BE2C (cell line): ENCODE measurements at regions not wholly inside any gene's neighbourhood (a gene's known extent, or its start where the extent isn't known, plus 50 kb on each side); places are given as distances from the start of the nearest gene placed in this dataset.

Experiments
- DNase-seq: peaks from one replicate; pipeline ENCODE4 v3.0.0-alpha.2; 2020
- H3K27me3 ChIP-seq: fragments of 250-450 bp; sonication (Bioruptor Pico); 2 replicates; pipeline ENCODE4 v1.5.1; 2020; ENCODE audit warnings: mild to moderate bottlenecking
- H3K36me3 ChIP-seq: fragments of 250-450 bp; sonication (Bioruptor Pico); 2 replicates; pipeline ENCODE4 v1.5.1; 2020; ENCODE audit warnings: mild to moderate bottlenecking
- H3K4me1 ChIP-seq: fragments of 250-450 bp; sonication (Bioruptor Pico); 2 replicates; pipeline ENCODE4 v1.5.1; 2020
- H3K4me3 ChIP-seq: 2 replicates; pipeline ENCODE4 v1.5.1; 2011; ENCODE audit warnings: low read depth, low read length
- H3K9me3 ChIP-seq: fragments of 250-450 bp; sonication (Bioruptor Pico); 2 replicates; pipeline ENCODE4 v1.5.1; 2020
- CTCF ChIP-seq: IDR thresholded peaks from 2 replicates; pipeline ENCODE4 v1.5.1; 2012; ENCODE audit warnings: mild to moderate bottlenecking, low read depth, low read length

- Histone ChIP-seq H3K9me3 (no peaks in the 10 kb centered on the region), H3K27me3 (0 out of 2 replicates have a peak, but pooled peaks cover 2% of the 10 kb centered on the region), H3K4me1 (no peaks in the 10 kb centered on the region), H3K36me3 (no peaks in the 10 kb centered on the region), H3K4me3 (no peak overlapping the region)
- no peak for DNase-seq
- TF ChIP-seq CTCF: no peak
Measured at GRCh38 chr2:236760246-236760645, 190.6 kb downstream of the ACKR3 start.

GRCh38 chr2:236761358-236761757 is 191.7 kb downstream of the ACKR3 start:
- no peaks in the 10 kb centered on the region for H3K4me1 ChIP-seq
- H3K27me3 ChIP-seq: 0 out of 2 replicates have a peak, but pooled peaks cover 2% of the 10 kb centered on the region
- DNase-seq: no peak
- no peaks in the 10 kb centered on the region for H3K36me3 ChIP-seq
- TF ChIP-seq CTCF: no peak
- no peaks in the 10 kb centered on the region for H3K9me3 ChIP-seq
- no peak overlapping the region for H3K4me3 ChIP-seq

DNA sequence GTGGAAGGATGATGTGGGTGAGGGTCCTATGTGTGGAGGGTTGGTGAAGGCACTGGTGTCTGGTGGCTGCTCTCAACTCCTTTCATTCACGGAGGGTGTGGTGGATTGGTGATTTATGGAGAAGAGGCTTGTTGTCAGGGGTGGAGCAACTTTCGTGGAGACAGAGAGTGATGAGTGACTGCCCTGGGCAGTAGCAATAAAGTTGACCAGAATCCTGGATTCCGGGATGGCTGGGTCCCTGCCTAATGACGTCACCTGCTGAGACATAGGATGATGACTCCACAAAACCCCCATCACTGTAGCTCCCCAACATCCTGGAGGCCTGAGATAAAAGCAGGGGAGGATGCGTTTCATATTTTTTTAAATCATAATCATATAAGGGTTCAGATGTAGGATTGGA is 193.0 kb downstream of the ACKR3 start:
- H3K4me3 ChIP-seq: no peak overlapping the region
- H3K36me3 ChIP-seq: no peaks in the 10 kb centered on the region
- DNase-seq: no peak
- H3K4me1 ChIP-seq: no peaks in the 10 kb centered on the region
- no peaks in the 10 kb centered on the region for H3K9me3 ChIP-seq
- 0 out of 2 replicates have a peak, but pooled peaks cover 2% of the 10 kb centered on the region for H3K27me3 ChIP-seq
- no peak for TF ChIP-seq CTCF

- Histone ChIP-seq H3K4me3 (no peak overlapping the region), H3K27me3 (no peaks in the 10 kb centered on the region), H3K36me3 (no peaks in the 10 kb centered on the region), H3K4me1 (no peaks in the 10 kb centered on the region), H3K9me3 (no peaks in the 10 kb centered on the region)
- DNase-seq: no peak
- no peak for TF ChIP-seq CTCF
Measured at GRCh38 chr2:236763857-236764256, 194.2 kb downstream of the ACKR3 start.

DNA sequence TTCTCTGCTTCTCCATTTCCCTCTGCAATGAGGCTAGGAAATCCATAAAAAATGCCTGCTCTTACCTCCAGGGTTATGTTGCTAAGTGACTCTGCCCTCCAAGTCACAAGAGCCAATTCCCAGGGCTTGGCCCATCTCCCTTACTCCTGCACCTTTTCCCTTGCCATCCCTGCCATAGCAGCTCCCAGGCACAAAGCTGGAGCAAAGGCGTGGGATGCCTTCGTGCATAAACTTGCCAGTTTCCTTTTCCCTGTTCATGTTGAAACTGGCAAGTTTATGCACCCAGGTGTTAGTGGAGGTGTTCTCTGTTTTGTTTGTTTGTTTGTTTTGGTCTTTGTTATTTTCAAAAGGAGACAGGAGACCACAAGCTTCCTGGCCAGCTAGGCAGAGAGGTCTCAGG is 195.1 kb downstream of the ACKR3 start:
- Histone ChIP-seq H3K9me3 (no peaks in the 10 kb centered on the region), H3K36me3 (no peaks in the 10 kb centered on the region), H3K4me1 (no peaks in the 10 kb centered on the region), H3K27me3 (no peaks in the 10 kb centered on the region), H3K4me3 (no peak overlapping the region)
- TF ChIP-seq CTCF: no peak
- DNase-seq: no peak

DNA sequence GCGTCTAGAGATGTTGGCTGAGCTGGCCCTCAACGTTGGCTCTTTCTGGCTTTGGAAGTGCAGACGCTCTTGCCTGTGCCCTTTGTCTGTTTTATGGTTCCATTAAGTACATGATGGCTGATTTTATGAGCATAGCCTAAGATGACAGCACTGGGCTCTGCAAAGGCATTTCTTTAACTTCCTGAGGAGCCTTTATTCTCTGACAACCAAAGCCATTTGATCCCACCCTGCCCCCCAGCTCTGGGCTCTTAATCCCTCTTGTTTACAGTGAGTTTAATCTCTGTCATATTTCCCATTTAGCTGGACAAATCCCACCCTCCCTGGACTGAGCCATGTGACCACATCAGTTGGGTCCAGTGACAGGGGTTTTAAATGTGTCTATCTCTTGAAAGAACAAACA is 195.9 kb downstream of the ACKR3 start:
- H3K36me3 ChIP-seq: no peaks in the 10 kb centered on the region
- no peaks in the 10 kb centered on the region for H3K9me3 ChIP-seq
- no peak for DNase-seq
- no peaks in the 10 kb centered on the region for H3K27me3 ChIP-seq
- H3K4me1 ChIP-seq: no peaks in the 10 kb centered on the region
- TF ChIP-seq CTCF: no peak
- no peak overlapping the region for H3K4me3 ChIP-seq
